ENCODE measurements at regions not wholly inside any gene's neighbourhood (a gene's known extent, or its start where the extent isn't known, plus 50 kb on each side); places are given as distances from the start of the nearest gene placed in this dataset.

GRCh38 chr6:21522143-21522747 lies 71.3 kb upstream of the SOX4 start:
- DNase-seq: no peak

GRCh38 chr6:21522797-21523456 lies 70.6 kb upstream of the SOX4 start:
- DNase-seq: no peak

- no peak for DNase-seq
Observed at GRCh38 chr6:21523652-21524051, 69.9 kb upstream of the SOX4 start.

GRCh38 chr6:21524201-21524600 lies 69.3 kb upstream of the SOX4 start:
- no peak for DNase-seq

GRCh38 chr6:21526974-21527373 lies 66.6 kb upstream of the SOX4 start:
- no peak for DNase-seq

GRCh38 chr6:21527731-21528130 lies 65.8 kb upstream of the SOX4 start:
- DNase-seq: no peak

GRCh38 chr6:21529431-21529830 lies 64.1 kb upstream of the SOX4 start:
- no peak for DNase-seq

- no peak for DNase-seq
Observed at GRCh38 chr6:21531393-21531792, 62.2 kb upstream of the SOX4 start.

GRCh38 chr6:21533678-21534077 lies 59.9 kb upstream of the SOX4 start:
- DNase-seq: no peak

- DNase-seq: no peak
Observed at GRCh38 chr6:21536280-21536766, 57.2 kb upstream of the SOX4 start.

- no peak for DNase-seq
Observed at GRCh38 chr6:21537637-21538036, 55.9 kb upstream of the SOX4 start.

- no peak for DNase-seq
Observed at GRCh38 chr6:21538186-21538798, 55.3 kb upstream of the SOX4 start.

- DNase-seq: no peak
Observed at GRCh38 chr6:21539621-21540100, 53.9 kb upstream of the SOX4 start.

All from left kidney (tissue), 1 donor.